AG04450 (cell line): ENCODE measurements at regions not wholly inside any gene's neighbourhood (a gene's known extent, or its start where the extent isn't known, plus 50 kb on each side); places are given as distances from the start of the nearest gene placed in this dataset.
"Not testable (repeated sequence)": the region's sequence is repeated elsewhere in the genome, so short reads cannot be mapped to it uniquely, and the experiment has no call there.

ENCODE experiments used
- CTCF ChIA-PET: fragments of 300-600, 350-600 bp; formaldehyde crosslinking; extraction: SDS; loops from one replicate; lab custom pipeline; 2022; ENCODE audit warnings: antibody characterized with exemption, inconsistent platforms; lab: Charles Lee
- POLR2A ChIA-PET: fragments of 350-600 bp; formaldehyde crosslinking; extraction: SDS; loops from one replicate; lab custom pipeline; 2021; ENCODE audit warnings: antibody characterized with exemption, inconsistent platforms; lab: Yijun Ruan, JAX
- DNase-seq: peaks from one replicate; pipeline ENCODE4 v3.0.0-alpha.2; 2011; ENCODE audit warnings: low read depth, low spot score
- H3K27ac ChIP-seq: one replicate; pipeline ENCODE4 v1.5.1; 2012; ENCODE audit warnings: low read depth, low read length, control low read depth
- H3K27me3 ChIP-seq: one replicate; pipeline ENCODE4 v1.6.0; 2012; ENCODE audit warnings: low read length; ENCODE audit not compliant: control insufficient read depth, insufficient read depth
- H3K4me3 ChIP-seq: 2 replicates; pipeline ENCODE4 v1.5.1; 2011; ENCODE audit warnings: mild to moderate bottlenecking, low read depth, low read length, control low read depth
- H3K9me3 ChIP-seq: 2 replicates; pipeline ENCODE4 v1.5.1; 2012; ENCODE audit warnings: low read length; ENCODE audit not compliant: control insufficient read depth, insufficient read depth
- TF ChIP-seq, protein P1 (sequence below): IDR thresholded peaks from 2 replicates; pipeline ENCODE4 v1.5.1; 2011; ENCODE audit warnings: low read depth, low read length, control low read depth, inconsistent platforms

DNA sequence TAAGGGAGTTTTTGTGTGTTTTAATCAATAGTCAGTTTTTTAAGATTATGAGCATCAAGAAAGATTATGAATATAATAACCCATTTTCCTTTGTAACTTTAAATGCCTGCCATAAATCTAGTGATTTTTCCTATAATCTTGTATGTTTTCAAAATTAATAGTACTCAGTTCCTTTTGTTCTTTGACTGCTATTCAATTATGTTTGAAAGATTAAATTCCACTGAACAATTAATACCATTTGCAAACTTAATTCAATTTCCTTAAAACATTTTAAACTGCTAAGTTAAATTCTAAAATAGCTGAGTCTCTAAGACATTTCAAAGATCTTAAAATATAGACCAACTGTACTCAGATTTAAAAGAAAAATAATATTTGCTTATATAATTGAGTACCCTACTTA is 1173.9 kb upstream of the TMEFF2 start:
- Histone ChIP-seq H3K9me3 (peaks cover 3% of the 10 kb centered on the region; the same call in 1 of the 2 replicates), H3K4me3 (no peak overlapping the region), H3K27me3 (no peaks in the 10 kb centered on the region), H3K27ac (no peak overlapping the region)
- CTCF ChIA-PET, result no interaction called here
- POLR2A ChIA-PET, result no interaction called here
- DNase-seq, result no peak
- TF ChIP-seq, protein P1, sequence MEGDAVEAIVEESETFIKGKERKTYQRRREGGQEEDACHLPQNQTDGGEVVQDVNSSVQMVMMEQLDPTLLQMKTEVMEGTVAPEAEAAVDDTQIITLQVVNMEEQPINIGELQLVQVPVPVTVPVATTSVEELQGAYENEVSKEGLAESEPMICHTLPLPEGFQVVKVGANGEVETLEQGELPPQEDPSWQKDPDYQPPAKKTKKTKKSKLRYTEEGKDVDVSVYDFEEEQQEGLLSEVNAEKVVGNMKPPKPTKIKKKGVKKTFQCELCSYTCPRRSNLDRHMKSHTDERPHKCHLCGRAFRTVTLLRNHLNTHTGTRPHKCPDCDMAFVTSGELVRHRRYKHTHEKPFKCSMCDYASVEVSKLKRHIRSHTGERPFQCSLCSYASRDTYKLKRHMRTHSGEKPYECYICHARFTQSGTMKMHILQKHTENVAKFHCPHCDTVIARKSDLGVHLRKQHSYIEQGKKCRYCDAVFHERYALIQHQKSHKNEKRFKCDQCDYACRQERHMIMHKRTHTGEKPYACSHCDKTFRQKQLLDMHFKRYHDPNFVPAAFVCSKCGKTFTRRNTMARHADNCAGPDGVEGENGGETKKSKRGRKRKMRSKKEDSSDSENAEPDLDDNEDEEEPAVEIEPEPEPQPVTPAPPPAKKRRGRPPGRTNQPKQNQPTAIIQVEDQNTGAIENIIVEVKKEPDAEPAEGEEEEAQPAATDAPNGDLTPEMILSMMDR, result no peak

DNA sequence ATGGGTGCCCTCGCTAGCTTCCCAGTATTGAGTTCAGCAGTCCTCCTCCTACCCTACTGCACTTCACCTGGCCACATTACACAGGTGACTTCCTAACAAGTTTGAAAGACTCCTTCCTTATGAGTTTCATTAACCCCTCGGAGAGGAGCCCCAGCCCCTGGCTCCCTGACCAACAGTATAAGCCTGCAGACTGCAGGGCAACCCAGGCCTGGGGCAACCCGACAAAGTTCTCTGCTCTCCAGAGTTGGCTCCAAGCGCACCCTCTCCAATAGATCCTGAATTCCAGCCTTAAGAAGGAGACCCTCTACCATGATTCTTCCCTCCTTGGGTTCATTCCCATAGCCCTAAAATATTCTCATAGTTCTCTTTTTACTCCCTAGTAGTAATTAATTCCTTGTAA is 1162.8 kb upstream of the TMEFF2 start:
- CTCF ChIA-PET, result interaction anchor here (0.6 kb wide), 1 partner anchor 1818 kb away, joined by 4 read pairs; no protein-coding TSS in a partner anchor
- POLR2A ChIA-PET, result no interaction called here
- no peak overlapping the region for H3K4me3 ChIP-seq
- no peaks in the 10 kb centered on the region for H3K27me3 ChIP-seq
- TF ChIP-seq, protein P1, result no peak
- no peak overlapping the region for H3K27ac ChIP-seq
- H3K9me3 ChIP-seq, result peaks cover 7% of the 10 kb centered on the region; the same call in 1 of the 2 replicates
- DNase-seq, result no peak

DNA sequence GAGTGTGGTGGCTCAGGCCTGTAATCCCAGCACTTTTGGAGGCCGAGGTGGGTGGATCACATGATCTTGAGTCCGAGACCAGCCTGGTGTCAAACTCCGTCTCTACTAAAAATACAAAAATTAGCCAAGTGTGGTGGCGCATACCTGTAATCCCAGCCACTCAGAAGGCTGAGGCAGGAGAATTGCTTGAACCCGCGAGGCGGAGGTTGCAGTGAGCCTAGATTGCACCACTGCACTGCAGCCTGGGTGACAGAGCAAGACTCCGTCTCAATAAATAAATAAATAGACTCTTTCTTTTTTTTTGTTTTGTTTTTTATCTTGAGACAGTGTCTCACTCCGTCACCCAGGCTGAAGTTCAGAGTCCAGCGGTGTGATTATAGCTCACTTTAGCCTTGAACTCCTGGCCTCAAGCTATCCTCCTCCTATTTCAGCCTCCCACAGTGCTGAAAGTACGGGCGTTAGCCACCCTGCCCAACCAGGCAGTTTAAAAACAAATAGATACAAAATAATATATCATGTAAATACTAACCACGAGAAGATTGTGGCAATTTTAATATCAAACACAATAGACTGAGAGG is 1158.0 kb upstream of the TMEFF2 start:
- H3K27me3 ChIP-seq, DNase-seq, H3K4me3 ChIP-seq, POLR2A ChIA-PET, CTCF ChIA-PET, H3K27ac ChIP-seq, H3K9me3 ChIP-seq: not testable (repeated sequence)

DNA sequence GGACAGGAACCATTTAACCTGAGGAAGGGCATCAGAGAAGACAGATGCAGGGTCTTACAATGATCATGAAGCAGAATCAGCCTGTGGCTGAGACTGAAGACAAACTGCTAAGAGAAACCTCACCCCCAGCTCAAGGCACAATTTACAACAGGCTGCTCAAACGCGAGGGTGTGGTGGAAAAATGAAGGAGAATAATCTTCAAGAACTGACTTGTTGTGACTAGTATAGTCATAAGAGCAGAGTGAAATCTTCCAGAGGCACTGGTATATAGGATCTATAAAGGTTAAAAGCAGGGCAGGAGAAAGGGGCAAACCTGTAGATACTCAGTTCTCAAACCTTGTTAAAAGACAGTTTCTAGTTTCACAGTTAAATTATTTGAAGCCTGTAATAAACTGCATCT is 1155.8 kb upstream of the TMEFF2 start:
- no peak overlapping the region for H3K27ac ChIP-seq
- ChIA-PET CTCF (no interaction called here), POLR2A (no interaction called here)
- TF ChIP-seq, protein P1, result no peak
- no peak overlapping the region for H3K4me3 ChIP-seq
- no peak for DNase-seq
- no peaks in the 10 kb centered on the region for H3K27me3 ChIP-seq
- peaks cover 3% of the 10 kb centered on the region; the same call in 1 of the 2 replicates for H3K9me3 ChIP-seq

DNA sequence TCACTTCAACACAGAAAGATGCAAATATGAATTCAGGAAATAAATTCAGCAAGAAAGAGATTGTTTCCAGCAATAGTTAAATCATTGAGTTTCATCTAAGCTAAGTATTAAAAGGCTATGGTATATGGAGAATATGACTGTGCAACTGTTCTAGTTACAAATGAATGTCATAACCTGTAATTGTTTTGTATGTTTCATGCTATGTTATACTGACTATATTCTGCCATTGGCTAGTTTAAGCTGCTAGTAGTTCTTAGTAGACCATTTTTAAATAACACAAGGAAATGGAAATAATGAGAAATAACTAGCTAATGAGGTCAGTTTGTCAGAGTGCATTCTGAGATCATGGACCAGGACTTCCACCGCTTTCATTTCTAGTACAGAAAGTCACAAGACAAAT is 1154.9 kb upstream of the TMEFF2 start:
- CTCF ChIA-PET, result no interaction called here
- TF ChIP-seq, protein P1, result no peak
- H3K9me3 ChIP-seq, result peaks cover 3% of the 10 kb centered on the region; the same call in 1 of the 2 replicates
- no peak for DNase-seq
- H3K27ac ChIP-seq, result no peak overlapping the region
- H3K4me3 ChIP-seq, result no peak overlapping the region
- POLR2A ChIA-PET, result no interaction called here
- no peaks in the 10 kb centered on the region for H3K27me3 ChIP-seq
